HG03565 (cell line): ENCODE measurements at regions not wholly inside any gene's neighbourhood (a gene's known extent, or its start where the extent isn't known, plus 50 kb on each side); places are given as distances from the start of the nearest gene placed in this dataset.

Experiments
- ATAC-seq: cut with Tn5 transposase; IDR thresholded peaks from one replicate; pipeline ENCODE4 v1.9.1; 2021; ENCODE audit warnings: mild to moderate bottlenecking, moderate library complexity; ENCODE audit not compliant: unreplicated experiment

GRCh38 chr11:134574947-134575346 is 162.9 kb upstream of the B3GAT1 start:
- ATAC-seq = no peak

GRCh38 chr11:134574425-134574824 is 162.4 kb upstream of the B3GAT1 start:
- ATAC-seq = no peak

- no peak for ATAC-seq
These were observed 161.8 kb upstream of the B3GAT1 start for GRCh38 chr11:134573857-134574256.

GRCh38 chr11:134572741-134573675 is 161.0 kb upstream of the B3GAT1 start:
- ATAC-seq = no peak

GRCh38 chr11:134571301-134571700 is 159.3 kb upstream of the B3GAT1 start:
- ATAC-seq = no peak

GRCh38 chr11:134569195-134569594 is 157.2 kb upstream of the B3GAT1 start:
- ATAC-seq = no peak

- no peak for ATAC-seq
These were observed 154.3 kb upstream of the B3GAT1 start for GRCh38 chr11:134566311-134566710.

GRCh38 chr11:134565343-134565891 is 153.4 kb upstream of the B3GAT1 start:
- no peak for ATAC-seq

GRCh38 chr11:134564472-134565200 is 152.6 kb upstream of the B3GAT1 start:
- ATAC-seq = no peak

GRCh38 chr11:134562941-134563471 is 151.0 kb upstream of the B3GAT1 start:
- no peak for ATAC-seq

- no peak for ATAC-seq
These were observed 150.2 kb upstream of the B3GAT1 start for GRCh38 chr11:134562196-134562595.

GRCh38 chr11:134561331-134561720 is 149.3 kb upstream of the B3GAT1 start:
- ATAC-seq = no peak

- no peak for ATAC-seq
These were observed 148.7 kb upstream of the B3GAT1 start for GRCh38 chr11:134560566-134561330.

- no peak for ATAC-seq
These were observed 148.0 kb upstream of the B3GAT1 start for GRCh38 chr11:134560066-134560465.

- ATAC-seq = no peak
These were observed 147.5 kb upstream of the B3GAT1 start for GRCh38 chr11:134559602-134559962.

GRCh38 chr11:134558916-134559601 is 147.0 kb upstream of the B3GAT1 start:
- ATAC-seq = no peak

- ATAC-seq = no peak
These were observed 146.3 kb upstream of the B3GAT1 start for GRCh38 chr11:134558258-134558835.

GRCh38 chr11:134557571-134558257 is 145.7 kb upstream of the B3GAT1 start:
- no peak for ATAC-seq

- ATAC-seq = no peak
These were observed 144.1 kb upstream of the B3GAT1 start for GRCh38 chr11:134556186-134556585.
